K562 (cell line): ENCODE measurements at regions not wholly inside any gene's neighbourhood (a gene's known extent, or its start where the extent isn't known, plus 50 kb on each side); places are given as distances from the start of the nearest gene placed in this dataset.

Experiments used
- ATAC-seq: fragments of 200-7000 bp; cut with Tn5 transposase; 3 replicates; pipeline ENCODE4 v1.9.1; 2020; ENCODE audit warnings: moderate library complexity
- BruUV-seq: library from RNA; stranded (reverse); fragments of 400-500 nt; replicated peaks from 2 replicates; lab custom pipeline; 2021; lab: Mats Ljungman, UMichigan
- CTCF ChIA-PET: fragments of 300-600 bp; formaldehyde crosslinking; extraction: SDS; loops from one replicate; lab custom pipeline; 2021; ENCODE audit warnings: low intra/inter-chr PET ratio; lab: Yijun Ruan, JAX
- POLR2A ChIA-PET: fragments of 300-600, 350-650 bp; sonication (Branson Sonifier 250); formaldehyde crosslinking; extraction: SDS; loops from one replicate; lab custom pipeline; 2021; ENCODE audit warnings: antibody characterized with exemption, inconsistent platforms; lab: Yijun Ruan, JAX
- DNase-seq, 4 experiments: peaks; one replicate each; pipeline versions ENCODE4 v3.0.0 to v3.0.0-alpha.2; 2011 to 2018; ENCODE audit warnings: low spot score in 3 of 4, mixed read lengths in 3 of 4; ENCODE audit errors: extremely low read depth in 1 of 4
- FAIRE-seq: peaks from 2 replicates; lab custom pipeline; 2011; peaks lifted over from hg19 to GRCh38; lab: Jason Lieb, UNC
- H2AFZ ChIP-seq: 2 replicates; pipeline ENCODE4 v1.6.0; 2011; ENCODE audit warnings: low read depth, low read length, control low read depth, inconsistent platforms
- H3K27ac ChIP-seq: fragments of 200-600 bp; 3 replicates; pipeline ENCODE4 v1.8.0; 2011; ENCODE audit warnings: low read depth, mild to moderate bottlenecking, control low read depth, inconsistent platforms, low read length, moderate library complexity, mixed read lengths; ENCODE audit errors: extremely low read depth
- H3K27me3 ChIP-seq, 2 experiments: fragments of 300-600 bp in 1 of 2; 2 replicates in 1 of 2; 3 replicates in 1 of 2; pipeline versions ENCODE4 v1.6.0 to v1.8.0; 2011; ENCODE audit warnings: inconsistent platforms in 2 of 2, low read length in 2 of 2, mild to moderate bottlenecking in 1 of 2, mixed read lengths in 1 of 2, moderate library complexity in 1 of 2; ENCODE audit not compliant: control insufficient read depth in 2 of 2, insufficient read depth in 2 of 2
- H3K36me3 ChIP-seq: fragments of 300-600 bp; 3 replicates; pipeline ENCODE4 v1.8.0; 2011; ENCODE audit warnings: mild to moderate bottlenecking, low read length, inconsistent platforms; ENCODE audit not compliant: control insufficient read depth, insufficient read depth
- H3K4me1 ChIP-seq, 2 experiments: fragments of 200-600 bp in 1 of 2; replicated peaks in 1 of 2; 2 replicates in 1 of 2; 3 replicates in 1 of 2; pipeline versions ENCODE4 v1.5.1 to v1.8.0; 2011; ENCODE audit warnings: inconsistent platforms in 2 of 2, low read length in 2 of 2, mild to moderate bottlenecking in 1 of 2, mixed read lengths in 1 of 2, moderate library complexity in 1 of 2; ENCODE audit not compliant: control insufficient read depth in 2 of 2, insufficient read depth in 2 of 2
- H3K4me2 ChIP-seq: 2 replicates; pipeline ENCODE4 v1.6.1; 2011; ENCODE audit warnings: low read length, control low read depth, inconsistent platforms, mixed read lengths; ENCODE audit not compliant: insufficient read depth
- H3K4me3 ChIP-seq: fragments of 200-600 bp; sonication (generic), shearing (Covaris generic); 2 replicates; pipeline ENCODE4 v1.5.1; 2016; ENCODE audit warnings: control low read depth, inconsistent platforms
- H3K79me2 ChIP-seq: fragments of 200-600 bp; 3 replicates; pipeline ENCODE4 v1.8.0; 2011; ENCODE audit warnings: low read length, inconsistent platforms; ENCODE audit not compliant: control insufficient read depth, insufficient read depth
- H3K9ac ChIP-seq, 2 experiments: 2 replicates each; pipeline versions ENCODE4 v1.6.0 to v1.6.1; 2011; ENCODE audit warnings: low read depth in 2 of 2, low read length in 2 of 2, control low read depth in 1 of 2, inconsistent platforms in 1 of 2, mild to moderate bottlenecking in 1 of 2, mixed read lengths in 1 of 2; ENCODE audit not compliant: insufficient read depth in 1 of 2
- H3K9me1 ChIP-seq: one replicate; pipeline ENCODE4 v1.6.0; 2011; ENCODE audit warnings: inconsistent platforms, mild to moderate bottlenecking, low read length, moderate library complexity; ENCODE audit not compliant: control insufficient read depth, insufficient read depth
- H3K9me3 ChIP-seq: replicated peaks from 2 replicates; pipeline ENCODE4 v1.5.1; 2011; ENCODE audit warnings: low read depth, low read length, inconsistent platforms; ENCODE audit not compliant: control insufficient read depth, insufficient read depth
- H4K20me1 ChIP-seq: replicated peaks from 2 replicates; pipeline ENCODE4 v1.6.1; 2011; ENCODE audit warnings: low read length, inconsistent platforms, mixed read lengths; ENCODE audit not compliant: control insufficient read depth, insufficient read depth
- ADNP ChIP-seq: fragments of 200-800 bp; sonication (Bioruptor generic); IDR thresholded peaks from 2 replicates; pipeline ENCODE4 v1.6.1; 2016; ENCODE audit warnings: missing genetic modification characterization, missing compliant biosample characterization
- CBFA2T2 ChIP-seq: fragments of 450-650 bp; conservative IDR thresholded peaks from 2 replicates; pipeline ENCODE4 v1.6.1; 2017; ENCODE audit warnings: mild to moderate bottlenecking
- PPARD ChIP-seq: fragments of 250-450 bp; sonication (Bioruptor Pico); IDR thresholded peaks from 2 replicates; pipeline ENCODE4 v1.8.0; 2022; ENCODE audit warnings: inconsistent platforms, mild to moderate bottlenecking, moderate library complexity
- RFX1 ChIP-seq: fragments of 450-650 bp; IDR thresholded peaks from 2 replicates; pipeline ENCODE4 v1.6.1; 2016; ENCODE audit warnings: mild to moderate bottlenecking, moderate library complexity
- SRSF1 ChIP-seq: fragments of 200-400 bp; formaldehyde crosslinking; IDR thresholded peaks from 2 replicates; pipeline ENCODE4 v1.6.1; 2017; ENCODE audit warnings: mild to moderate bottlenecking, low read depth, low read length, moderate library complexity
- ZNF274 ChIP-seq: IDR thresholded peaks from 2 replicates; pipeline ENCODE4 v1.6.1; 2011; ENCODE audit warnings: low read depth, mild to moderate bottlenecking, low read length, moderate library complexity, borderline replicate concordance
- WGBS: fragments of 100-300 bp; shearing (Covaris generic); methylation state at CpG from one replicate; pipeline ENCODE4 v1.1.6; 2016; ENCODE audit warnings: low coverage, mixed read lengths; ENCODE audit not compliant: insufficient coverage; ENCODE audit errors: missing lambda C conversion rate; 5-methylcytosine and 5-hydroxymethylcytosine counted together
- in situ Hi-C: fragments of 300-500 bp; cut with MboI; formaldehyde crosslinking; loops from 4 replicates; pipeline ENCODE4 v1.15.0; 2018; ENCODE audit warnings: inconsistent platforms, mixed read lengths
- intact Hi-C: fragments of 100-400 bp; cut with micrococcal nuclease; formaldehyde crosslinking; loops from 2 replicates; pipeline ENCODE4 v1.14.2; 2022
- TF ChIP-seq, protein P1 (sequence below): sonication (generic); formaldehyde crosslinking; IDR thresholded peaks from 2 replicates; pipeline ENCODE4 v1.5.0; 2020; ENCODE audit warnings: missing genetic modification reagents

DNA sequence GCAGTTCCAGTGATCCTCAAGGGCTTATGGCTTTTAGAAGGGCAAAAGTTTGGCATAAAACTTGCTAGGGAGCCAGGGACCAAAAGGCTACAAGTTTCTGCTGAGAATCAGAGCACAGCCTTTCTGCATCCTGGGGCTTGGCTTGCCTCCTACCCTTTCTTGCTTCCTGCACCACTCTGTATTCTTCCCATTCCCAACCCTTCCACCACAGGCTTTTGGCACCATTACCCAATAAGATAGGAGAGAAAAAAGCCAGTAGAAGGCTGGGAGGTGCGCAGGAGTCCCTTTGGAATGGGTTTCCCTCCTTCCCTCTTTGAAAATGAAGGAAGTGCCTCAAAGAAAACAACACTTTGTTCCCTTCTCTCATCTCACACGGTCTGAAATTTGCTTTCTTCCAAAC lies 268.6 kb downstream of the PDCD6IP start:
- H3K36me3 ChIP-seq: no peaks in the 10 kb centered on the region
- DNase-seq (no peak), FAIRE-seq (no peak), ATAC-seq (no peak)
- H3K4me2 ChIP-seq: no peak overlapping the region
- no TSS peak for BruUV-seq
- intact Hi-C loops: no loop called here
- ChIA-PET POLR2A (no interaction called here), CTCF (no interaction called here)
- H2AFZ ChIP-seq: no peak overlapping the region
- TF ChIP-seq PPARD (CRISPR knock-in tag): no peak
- no peak for TF ChIP-seq SRSF1
- TF ChIP-seq, protein P1, sequence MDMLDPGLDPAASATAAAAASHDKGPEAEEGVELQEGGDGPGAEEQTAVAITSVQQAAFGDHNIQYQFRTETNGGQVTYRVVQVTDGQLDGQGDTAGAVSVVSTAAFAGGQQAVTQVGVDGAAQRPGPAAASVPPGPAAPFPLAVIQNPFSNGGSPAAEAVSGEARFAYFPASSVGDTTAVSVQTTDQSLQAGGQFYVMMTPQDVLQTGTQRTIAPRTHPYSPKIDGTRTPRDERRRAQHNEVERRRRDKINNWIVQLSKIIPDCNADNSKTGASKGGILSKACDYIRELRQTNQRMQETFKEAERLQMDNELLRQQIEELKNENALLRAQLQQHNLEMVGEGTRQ (CRISPR knock-in tag): no peak
- no peak for TF ChIP-seq ZNF274
- no peak for TF ChIP-seq CBFA2T2
- H3K27me3 ChIP-seq: peaks cover 3% of the 10 kb centered on the region in 2 experiments; a peak in 1 of 5 replicates
- H3K9ac ChIP-seq: no peak overlapping the region
- H3K4me3 ChIP-seq: no peak overlapping the region
- no peak overlapping the region for H3K27ac ChIP-seq
- 0 out of 2 replicates have a peak, but pooled peaks cover 3% of the 10 kb centered on the region for H4K20me1 ChIP-seq
- H3K9me3 ChIP-seq: no peaks in the 10 kb centered on the region
- no peaks in the 10 kb centered on the region for H3K9me1 ChIP-seq
- in situ Hi-C loops: no loop called here
- H3K4me1 ChIP-seq: no peaks in the 10 kb centered on the region
- WGBS: 0% methylated on average over 1 of the region's 2 CpGs
- no peaks in the 10 kb centered on the region for H3K79me2 ChIP-seq

DNA sequence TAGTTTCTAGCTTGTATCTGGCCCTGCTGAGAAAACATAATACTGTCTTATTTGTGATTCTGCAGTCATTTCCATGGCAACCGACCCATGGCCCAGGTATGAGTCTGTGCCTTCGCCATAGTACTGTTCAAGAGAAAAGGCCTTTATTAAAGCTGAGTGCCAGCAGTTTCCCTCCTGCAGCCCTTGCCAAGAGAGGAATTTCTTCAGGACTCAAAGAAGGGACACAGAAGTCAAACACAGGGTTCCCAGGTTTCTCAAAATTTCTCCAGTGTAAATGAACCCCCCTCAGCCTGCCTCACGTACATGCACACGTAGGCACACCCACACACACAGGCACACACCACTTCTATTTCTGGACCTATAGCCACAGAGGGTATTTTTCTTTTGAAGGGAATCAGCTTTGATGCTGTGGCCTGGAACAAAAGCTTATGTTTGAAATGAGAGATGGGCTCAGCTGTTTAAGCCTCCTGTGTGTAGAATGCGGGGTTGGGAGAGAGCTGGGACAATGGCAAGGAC lies 269.2 kb downstream of the PDCD6IP start:
- Histone ChIP-seq H3K27me3 (peaks cover 3% of the 10 kb centered on the region in 2 experiments; a peak in 1 of 5 replicates), H4K20me1 (0 out of 2 replicates have a peak, but pooled peaks cover 3% of the 10 kb centered on the region), H3K9me3 (no peaks in the 10 kb centered on the region), H3K9me1 (no peaks in the 10 kb centered on the region), H3K36me3 (no peaks in the 10 kb centered on the region), H3K9ac (no peak overlapping the region), H3K27ac (no peak overlapping the region), H3K4me2 (no peak overlapping the region), H3K4me1 (no peaks in the 10 kb centered on the region), H3K4me3 (no peak overlapping the region), H3K79me2 (no peaks in the 10 kb centered on the region), H2AFZ (no peak overlapping the region)
- ChIA-PET POLR2A (interaction anchor here (0.6 to 1.6 kb wide), 2 partner anchors 10 to 26 kb away, joined by 3 to 4 read pairs; no protein-coding TSS in a partner anchor), CTCF (no interaction called here)
- no TSS peak for BruUV-seq
- DNase-seq: no peak
- ATAC-seq: no peak
- in situ Hi-C loops: no loop called here
- 6% methylated on average over 5 of the region's 5 CpGs for WGBS
- intact Hi-C loops: no loop called here
- TF ChIP-seq RFX1: peak; percentile 32
- no peak for TF ChIP-seq ADNP (tag)
- no peak for FAIRE-seq
